ENCODE measurements at regions not wholly inside any gene's neighbourhood (a gene's known extent, or its start where the extent isn't known, plus 50 kb on each side); places are given as distances from the start of the nearest gene placed in this dataset.

- DNase-seq (ENCODE audit: low spot score) = no peak
Measured at GRCh38 chr7:9835199-9835598, 1138.5 kb upstream of the PHF14 start.

DNA sequence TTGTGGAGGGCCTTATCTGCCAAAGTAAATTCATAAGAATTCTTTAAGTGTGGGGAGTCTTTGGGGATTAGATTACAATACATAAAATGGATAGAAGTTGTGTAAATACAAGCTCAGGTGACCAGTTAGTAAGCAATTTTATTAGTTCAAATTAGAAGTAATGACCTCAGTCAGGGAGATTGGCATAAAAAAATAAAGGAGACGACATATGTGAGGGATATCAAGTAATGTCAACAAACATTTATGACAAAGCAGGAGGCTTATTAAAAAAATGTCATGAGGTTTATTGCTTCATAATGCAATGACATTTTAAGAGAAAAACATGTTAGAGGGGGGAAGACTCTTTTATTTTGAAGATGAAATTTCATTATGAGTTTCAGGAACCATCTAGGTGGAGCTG is 1137.0 kb upstream of the PHF14 start:
- DNase-seq (ENCODE audit: low spot score) = no peak

DNA sequence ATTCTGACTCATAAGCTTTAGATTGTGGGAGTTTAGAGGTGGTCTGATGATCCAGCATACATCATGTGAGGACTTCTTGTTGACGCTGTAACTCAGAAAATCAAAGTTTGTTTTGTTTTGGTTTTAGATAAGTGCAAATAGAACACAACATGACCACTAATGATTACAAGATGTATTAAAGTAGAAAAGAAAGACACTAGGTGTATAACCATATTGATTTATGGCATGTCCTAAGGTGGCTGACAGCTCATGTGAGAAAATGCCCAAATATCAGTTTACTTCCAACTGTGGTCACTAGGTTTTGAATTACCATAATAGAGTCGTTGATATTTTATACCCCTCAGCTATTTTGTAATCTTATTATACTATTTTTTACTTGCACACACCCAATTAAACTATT is 1131.4 kb upstream of the PHF14 start:
- DNase-seq (ENCODE audit: low spot score) = no peak

DNA sequence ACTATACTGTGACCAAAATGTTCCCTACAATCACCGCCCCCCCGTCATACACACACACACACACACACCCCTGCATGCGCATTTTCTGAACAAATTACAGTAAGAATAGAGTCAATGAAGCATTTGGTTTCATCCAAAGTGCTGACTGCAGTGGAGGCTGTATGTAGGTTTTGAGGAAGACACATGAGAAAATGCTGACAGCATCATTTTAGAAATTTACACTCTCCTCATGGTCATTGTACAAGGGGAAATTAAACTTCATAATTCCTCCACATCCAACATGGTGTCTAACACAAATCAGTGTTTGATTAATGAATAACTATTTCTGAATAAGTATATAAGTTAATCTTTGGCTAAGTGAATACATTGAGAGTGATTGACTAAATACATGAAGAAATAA is 1126.8 kb upstream of the PHF14 start:
- DNase-seq (ENCODE audit: low spot score) = no peak

- DNase-seq (ENCODE audit: low spot score) = no peak
Measured at GRCh38 chr7:9854605-9855004, 1119.1 kb upstream of the PHF14 start.

- DNase-seq (ENCODE audit: low spot score) = no peak
Measured at GRCh38 chr7:9856668-9857067, 1117.0 kb upstream of the PHF14 start.

- DNase-seq (ENCODE audit: low spot score) = no peak
Measured at GRCh38 chr7:9863545-9863944, 1110.1 kb upstream of the PHF14 start.

- DNase-seq (ENCODE audit: low spot score) = no peak
Measured at GRCh38 chr7:9869151-9869550, 1104.5 kb upstream of the PHF14 start.

DNA sequence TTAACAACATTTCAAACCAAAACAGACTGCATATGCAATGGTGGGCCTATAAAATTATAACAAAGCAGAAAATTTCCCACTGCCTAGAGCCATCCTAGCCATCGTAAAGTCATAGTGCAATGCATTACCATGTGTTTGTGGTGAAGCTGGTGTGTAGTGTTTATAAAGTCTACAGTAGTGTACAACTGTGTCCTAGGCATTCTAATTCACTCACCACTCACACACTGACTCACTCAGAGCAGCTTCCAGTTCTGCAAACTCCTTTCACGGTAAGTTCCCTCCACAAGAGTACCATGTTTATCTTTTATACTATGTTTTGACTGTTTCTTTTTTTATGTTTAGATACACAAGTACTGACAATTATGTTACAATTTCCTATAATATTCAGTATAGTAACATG is 1104.1 kb upstream of the PHF14 start:
- no peak for DNase-seq (ENCODE audit: low spot score)

- no peak for DNase-seq (ENCODE audit: low spot score)
Measured at GRCh38 chr7:9870674-9871073, 1103.0 kb upstream of the PHF14 start.

- DNase-seq (ENCODE audit: low spot score) = no peak
Measured at GRCh38 chr7:9874182-9874581, 1099.5 kb upstream of the PHF14 start.

GRCh38 chr7:9876053-9876452 is 1097.6 kb upstream of the PHF14 start:
- no peak for DNase-seq (ENCODE audit: low spot score)

- DNase-seq (ENCODE audit: low spot score) = no peak
Measured at GRCh38 chr7:9889554-9889953, 1084.1 kb upstream of the PHF14 start.

- DNase-seq (ENCODE audit: low spot score) = no peak
Measured at GRCh38 chr7:9890092-9890491, 1083.6 kb upstream of the PHF14 start.

DNA sequence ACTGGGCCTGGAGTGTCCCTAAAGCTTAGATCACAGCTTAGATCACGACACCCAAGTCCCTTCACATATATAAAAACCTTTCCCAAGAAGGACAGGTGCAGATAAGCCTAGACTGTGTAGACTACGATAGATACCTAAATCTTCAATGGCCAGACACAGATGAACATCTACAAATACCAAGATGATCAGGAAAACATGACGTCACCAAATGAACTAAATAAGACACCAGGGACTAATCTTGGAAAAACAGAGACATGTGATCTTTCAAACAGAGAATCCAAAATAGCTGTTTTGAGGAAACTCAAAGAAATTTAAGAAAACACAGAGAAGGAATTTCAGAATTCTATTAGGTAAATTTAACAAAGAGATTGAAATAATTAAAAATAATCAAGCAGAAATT is 1082.6 kb upstream of the PHF14 start:
- DNase-seq (ENCODE audit: low spot score) = no peak

GRCh38 chr7:9900339-9900738 is 1073.3 kb upstream of the PHF14 start:
- DNase-seq (ENCODE audit: low spot score) = no peak

GRCh38 chr7:9921326-9921725 is 1052.3 kb upstream of the PHF14 start:
- DNase-seq (ENCODE audit: low spot score) = no peak

GRCh38 chr7:9937944-9938631 is 1035.6 kb upstream of the PHF14 start:
- no peak for DNase-seq (ENCODE audit: low spot score)

DNA sequence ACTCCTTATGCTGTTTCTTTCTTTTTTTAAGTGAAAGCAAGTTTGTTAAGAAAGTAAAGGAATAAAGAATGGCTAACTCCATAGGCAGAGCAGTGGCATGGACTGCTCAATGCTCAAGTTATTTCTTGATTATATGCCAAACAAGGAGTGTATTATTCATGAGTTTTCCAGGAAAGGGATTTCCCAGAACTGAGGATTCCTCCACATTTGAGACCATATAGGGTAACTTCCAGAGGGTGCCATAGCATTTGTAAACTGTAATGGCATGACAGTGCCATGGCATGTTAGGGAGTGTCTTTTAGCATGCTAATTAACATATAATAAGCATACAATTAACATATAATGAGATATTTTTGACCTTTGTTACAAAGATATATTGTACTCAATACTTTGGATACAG is 1034.5 kb upstream of the PHF14 start:
- no peak for DNase-seq (ENCODE audit: low spot score)

DNA sequence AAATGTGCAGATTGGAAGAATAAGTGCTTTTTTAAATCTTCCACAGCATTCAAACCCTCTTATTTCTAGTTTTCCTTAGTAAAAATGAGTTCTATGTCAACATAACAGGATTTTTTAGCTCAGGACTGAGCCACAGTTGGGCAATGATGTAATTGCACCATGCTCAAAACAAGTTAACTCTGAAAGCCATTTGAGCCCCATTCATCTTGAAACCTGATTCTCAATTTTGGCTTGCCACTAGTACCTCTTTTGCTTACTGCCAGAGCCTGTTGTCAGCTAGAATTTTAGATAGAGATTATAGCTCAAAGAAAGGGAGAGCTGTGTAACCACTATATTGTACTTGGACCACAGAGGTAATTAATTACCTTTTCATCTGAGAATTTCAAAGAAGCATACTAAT is 1028.5 kb upstream of the PHF14 start:
- DNase-seq (ENCODE audit: low spot score) = no peak

GRCh38 chr7:9945857-9946256 is 1027.8 kb upstream of the PHF14 start:
- no peak for DNase-seq (ENCODE audit: low spot score)

DNA sequence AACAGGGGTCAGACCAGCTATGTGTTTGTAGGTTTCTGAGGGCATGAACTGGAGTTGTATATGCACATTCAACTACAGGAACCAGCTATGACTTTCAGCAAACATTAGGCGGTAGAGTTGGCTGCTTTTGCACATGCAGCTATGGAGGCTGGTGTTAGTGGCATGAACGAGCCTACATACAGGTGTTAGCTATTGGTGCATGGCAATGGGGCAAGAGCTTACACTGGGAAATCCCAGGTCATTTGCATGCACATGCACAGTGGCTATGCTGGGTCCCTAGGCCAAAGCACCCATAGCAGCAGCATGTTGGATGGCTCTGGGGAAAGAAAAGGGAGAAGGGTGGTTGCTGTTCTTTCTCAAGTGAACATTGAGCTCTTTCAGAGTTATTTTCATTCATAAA is 1018.5 kb upstream of the PHF14 start:
- no peak for DNase-seq (ENCODE audit: low spot score)

DNA sequence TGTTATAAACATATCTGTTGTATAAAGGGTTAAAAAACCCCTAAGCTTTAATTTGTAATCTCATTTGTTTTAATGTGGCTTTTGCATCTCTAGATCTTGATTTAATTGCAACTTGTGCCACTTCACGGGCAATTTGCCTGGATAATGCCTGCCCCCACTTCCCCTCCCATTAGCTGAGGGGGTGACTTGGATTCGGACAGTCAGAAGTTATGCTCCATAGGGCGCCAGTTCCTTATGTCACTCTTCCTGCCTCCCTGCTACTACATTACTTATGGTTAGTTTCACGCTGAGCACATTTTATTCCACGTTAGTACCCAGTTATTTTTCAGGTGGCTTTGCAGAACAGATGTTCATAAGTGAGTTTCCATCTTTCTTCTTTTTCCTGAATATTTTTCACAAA is 1015.2 kb upstream of the PHF14 start:
- no peak for DNase-seq (ENCODE audit: low spot score)

DNA sequence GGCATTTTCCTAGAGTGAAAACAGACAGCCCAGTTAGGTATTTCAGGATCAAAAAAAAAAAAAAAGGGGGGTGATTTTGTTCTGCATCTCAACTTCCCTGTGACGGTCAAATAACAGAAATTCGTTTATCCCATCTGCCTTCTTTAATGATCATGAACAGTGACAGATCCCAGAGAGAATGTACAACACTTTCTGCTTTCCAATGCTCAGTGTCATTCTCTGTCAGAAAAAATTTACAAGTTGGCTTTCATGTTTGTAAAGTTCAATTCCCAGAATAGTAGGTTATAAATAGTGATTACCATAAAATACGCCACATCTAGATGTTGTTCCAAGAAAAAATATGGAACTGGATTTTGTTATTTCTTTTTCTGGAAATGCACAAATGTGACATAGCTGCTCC is 1013.2 kb upstream of the PHF14 start:
- DNase-seq (ENCODE audit: low spot score) = no peak
